Neural progenitor cell (in vitro differentiated cells): ENCODE measurements at regions not wholly inside any gene's neighbourhood (a gene's known extent, or its start where the extent isn't known, plus 50 kb on each side); places are given as distances from the start of the nearest gene placed in this dataset.
"Not testable (repeated sequence)": the region's sequence is repeated elsewhere in the genome, so short reads cannot be mapped to it uniquely, and the experiment has no call there.

Experiments used
- DNase-seq: peaks from one replicate; pipeline ENCODE4 v3.0.0-alpha.2; 2016; ENCODE audit warnings: low spot score
- H2AFZ ChIP-seq: fragments of 200-600 bp; sonication (generic); replicated peaks from 2 replicates; pipeline ENCODE4 v1.6.1; 2016; ENCODE audit warnings: antibody characterized with exemption
- H3F3A ChIP-seq: fragments of 200-600 bp; sonication (generic); 2 replicates; pipeline ENCODE4 v1.6.1; 2016; ENCODE audit warnings: antibody characterized with exemption, low read depth
- H3K27ac ChIP-seq: fragments of 200-600 bp; sonication (generic); 2 replicates; pipeline ENCODE4 v1.5.1; 2016; ENCODE audit warnings: mild to moderate bottlenecking
- H3K27me3 ChIP-seq: fragments of 200-600 bp; sonication (generic); 2 replicates; pipeline ENCODE4 v1.6.1; 2016; ENCODE audit warnings: mild to moderate bottlenecking, moderate library complexity
- H3K36me3 ChIP-seq: fragments of 200-600 bp; sonication (generic); 2 replicates; pipeline ENCODE4 v1.5.1; 2016
- H3K4me1 ChIP-seq: fragments of 200-600 bp; sonication (generic); 2 replicates; pipeline ENCODE4 v1.6.1; 2016; ENCODE audit warnings: mixed run types
- H3K4me2 ChIP-seq: fragments of 200-600 bp; sonication (generic); 2 replicates; pipeline ENCODE4 v1.6.1; 2016
- H3K4me3 ChIP-seq: fragments of 200-600 bp; sonication (generic); 2 replicates; pipeline ENCODE4 v1.5.1; 2016
- H3K79me2 ChIP-seq: fragments of 200-600 bp; sonication (generic); 2 replicates; pipeline ENCODE4 v1.6.1; 2016; ENCODE audit warnings: low read depth
- H3K9ac ChIP-seq: fragments of 200-600 bp; sonication (generic); 2 replicates; pipeline ENCODE4 v1.6.1; 2016
- H3K9me3 ChIP-seq: fragments of 200-600 bp; sonication (generic); 2 replicates; pipeline ENCODE4 v1.5.1; 2016; ENCODE audit warnings: low read depth
- H4K20me1 ChIP-seq: fragments of 200-600 bp; sonication (generic); 2 replicates; pipeline ENCODE4 v1.6.1; 2016; ENCODE audit warnings: low read depth
- H3K27ac Mint-ChIP-seq: 3 replicates; pipeline ENCODE4 v1.8.0; 2021; ENCODE audit warnings: mixed read lengths
- H3K27me3 Mint-ChIP-seq: 2 replicates; pipeline ENCODE4 v1.8.0; 2022; ENCODE audit warnings: low read depth, mild to moderate bottlenecking, inconsistent platforms, moderate library complexity, mixed read lengths; ENCODE audit not compliant: insufficient read depth
- H3K36me3 Mint-ChIP-seq: 3 replicates; pipeline ENCODE4 v1.8.0; 2021; ENCODE audit warnings: mixed read lengths
- H3K4me1 Mint-ChIP-seq: 3 replicates; pipeline ENCODE4 v1.8.0; 2021; ENCODE audit warnings: mixed read lengths
- H3K4me3 Mint-ChIP-seq: 3 replicates; pipeline ENCODE4 v1.8.0; 2021; ENCODE audit warnings: mild to moderate bottlenecking, moderate library complexity, mixed read lengths
- H3K9me3 Mint-ChIP-seq: 3 replicates; pipeline ENCODE4 v1.8.0; 2020; ENCODE audit warnings: mixed read lengths
- CTCF ChIP-seq: fragments of 200-600 bp; sonication (generic); IDR thresholded peaks from 2 replicates; pipeline ENCODE4 v1.5.1; 2017; ENCODE audit warnings: antibody characterized with exemption, mild to moderate bottlenecking
- EZH2 ChIP-seq: fragments of 200-600 bp; sonication (generic); IDR thresholded peaks from 2 replicates; pipeline ENCODE4 v1.6.1; 2017; ENCODE audit warnings: antibody characterized with exemption, mild to moderate bottlenecking, moderate library complexity
- EZH2phosphoT487 ChIP-seq: fragments of 200-600 bp; sonication (generic); IDR thresholded peaks from 2 replicates; pipeline ENCODE4 v1.6.1; 2017; ENCODE audit warnings: antibody characterized with exemption

DNA sequence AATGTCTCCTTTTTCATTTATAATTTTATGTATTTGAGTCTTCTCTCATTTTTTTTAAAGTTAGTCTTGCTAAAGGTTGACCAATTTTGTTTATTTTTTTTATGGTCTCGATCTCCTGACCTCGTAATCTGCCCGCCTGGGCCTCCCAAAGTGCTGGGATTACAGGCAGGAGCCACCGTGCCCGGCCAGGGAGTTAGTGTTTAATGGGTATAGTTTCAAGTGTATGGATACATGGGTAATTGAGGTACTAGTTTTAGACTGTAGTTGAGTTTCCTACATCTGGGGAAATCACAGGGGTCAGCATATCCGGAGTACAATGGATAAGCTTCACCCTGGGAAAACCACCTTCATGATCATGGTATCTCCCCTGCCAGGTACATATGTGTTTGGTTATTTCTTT lies 267.3 kb upstream of the KCND2 start:
- Histone ChIP-seq H3K36me3 (no peaks in the 10 kb centered on the region), H3K4me1 (no peaks in the 10 kb centered on the region), H3K9me3 (no peaks in the 10 kb centered on the region), H4K20me1 (no peaks in the 10 kb centered on the region), H3K27ac (no peak overlapping the region), H3K4me2 (no peak overlapping the region), H3K9ac (no peak overlapping the region), H3K79me2 (no peaks in the 10 kb centered on the region), H2AFZ (no peak overlapping the region), H3K4me3 (no peak overlapping the region), H3F3A (no peaks in the 10 kb centered on the region), H3K27me3 (no peaks in the 10 kb centered on the region)
- no peak for DNase-seq
- Mint-ChIP-seq H3K4me1 (no peaks in the 10 kb centered on the region), H3K9me3 (peaks cover 2% of the 10 kb centered on the region), H3K27ac (no peak overlapping the region), H3K27me3 (peaks cover 3% of the 10 kb centered on the region), H3K36me3 (no peaks in the 10 kb centered on the region), H3K4me3 (no peak overlapping the region)
- no peak for TF ChIP-seq EZH2phosphoT487

GRCh38 chr7:120014301-120014700 lies 258.7 kb upstream of the KCND2 start:
- H3K4me2 ChIP-seq, DNase-seq: not testable (repeated sequence)
- peak overlapping the region; percentile 14 for H3K27ac Mint-ChIP-seq

GRCh38 chr7:120014925-120015465 lies 258.0 kb upstream of the KCND2 start:
- no peak overlapping the region for H3K4me2 ChIP-seq
- peak overlapping the region; percentile 59 for H2AFZ ChIP-seq
- Mint-ChIP-seq H3K27me3 (no peaks in the 10 kb centered on the region), H3K4me3 (no peak overlapping the region), H3K27ac (no peak overlapping the region), H3K36me3 (no peaks in the 10 kb centered on the region), H3K4me1 (peaks cover 11% of the 10 kb centered on the region), H3K9me3 (peaks cover 1% of the 10 kb centered on the region)
- no peak overlapping the region for H3K9ac ChIP-seq
- no peaks in the 10 kb centered on the region for H3K9me3 ChIP-seq
- no peaks in the 10 kb centered on the region for H4K20me1 ChIP-seq
- peaks cover 19% of the 10 kb centered on the region for H3K4me1 ChIP-seq
- H3K27ac ChIP-seq: no peak overlapping the region
- no peaks in the 10 kb centered on the region for H3K27me3 ChIP-seq
- H3K79me2 ChIP-seq: no peaks in the 10 kb centered on the region
- TF ChIP-seq CTCF (no peak), EZH2 (no peak), EZH2phosphoT487 (no peak)
- no peaks in the 10 kb centered on the region for H3K36me3 ChIP-seq
- no peaks in the 10 kb centered on the region for H3F3A ChIP-seq
- no peak overlapping the region for H3K4me3 ChIP-seq
- DNase-seq: peak; percentile 39

More at GRCh38 chr7:120014301-120014700, 258.7 kb upstream of the KCND2 start:
- not testable (repeated sequence) for H3K4me3 ChIP-seq, H4K20me1 ChIP-seq, H3K9me3 Mint-ChIP-seq, H3F3A ChIP-seq, H3K36me3 Mint-ChIP-seq, H3K36me3 ChIP-seq, H3K27me3 Mint-ChIP-seq, H3K4me3 Mint-ChIP-seq, H3K27ac ChIP-seq, H3K9me3 ChIP-seq, H3K79me2 ChIP-seq, H3K9ac ChIP-seq, H3K27me3 ChIP-seq
- Histone ChIP-seq H3K4me1 (peaks cover 19% of the 10 kb centered on the region), H2AFZ (peak overlapping the region; percentile 59)
- H3K4me1 Mint-ChIP-seq: peaks cover 11% of the 10 kb centered on the region

GRCh38 chr7:120021085-120021484 lies 251.9 kb upstream of the KCND2 start:
- Mint-ChIP-seq H3K27me3 (no peaks in the 10 kb centered on the region), H3K9me3 (no peaks in the 10 kb centered on the region), H3K4me1 (no peaks in the 10 kb centered on the region), H3K27ac (no peak overlapping the region), H3K4me3 (no peak overlapping the region), H3K36me3 (no peaks in the 10 kb centered on the region)
- H3K4me2 ChIP-seq: no peak overlapping the region
- H3K79me2 ChIP-seq: no peaks in the 10 kb centered on the region
- H4K20me1 ChIP-seq: no peaks in the 10 kb centered on the region
- H3K4me3 ChIP-seq: no peak overlapping the region
- DNase-seq: no peak
- H3K36me3 ChIP-seq: no peaks in the 10 kb centered on the region
- H3K27ac ChIP-seq: no peak overlapping the region
- no peak overlapping the region for H2AFZ ChIP-seq
- no peak for TF ChIP-seq EZH2
- no peak for TF ChIP-seq CTCF
- no peak for TF ChIP-seq EZH2phosphoT487
- no peaks in the 10 kb centered on the region for H3K27me3 ChIP-seq
- no peaks in the 10 kb centered on the region for H3K4me1 ChIP-seq
- H3K9me3 ChIP-seq: no peaks in the 10 kb centered on the region
- no peak overlapping the region for H3K9ac ChIP-seq
- H3F3A ChIP-seq: no peaks in the 10 kb centered on the region
